Tibial nerve (tissue), 4 donors: ENCODE measurements at regions not wholly inside any gene's neighbourhood (a gene's known extent, or its start where the extent isn't known, plus 50 kb on each side); places are given as distances from the start of the nearest gene placed in this dataset.

ENCODE experiments used
- EP300 ChIP-seq, 2 donors: sonication (generic); formaldehyde crosslinking; IDR thresholded peaks; one replicate each; pipeline ENCODE4 v1.6.1; 2017; ENCODE audit warnings: antibody characterized with exemption in 2 of 2, mild to moderate bottlenecking in 1 of 2
- POLR2A ChIP-seq, 2 donors: fragments of 450-650 bp; IDR thresholded peaks; one replicate each; pipeline ENCODE4 v1.6.1; 2017; ENCODE audit warnings: antibody characterized with exemption in 2 of 2, mild to moderate bottlenecking in 2 of 2, moderate library complexity in 2 of 2
- TF ChIP-seq, protein P1 (sequence below), 5 experiments: fragments of 200-600 bp in 3 of 5; fragments of 450-650 bp in 2 of 5; sonication (generic) in 3 of 5; IDR thresholded peaks; one replicate each; pipeline ENCODE4 v1.5.1; 2016 to 2019; ENCODE audit warnings: antibody characterized with exemption in 5 of 5, mild to moderate bottlenecking in 3 of 5, moderate library complexity in 2 of 5

DNA sequence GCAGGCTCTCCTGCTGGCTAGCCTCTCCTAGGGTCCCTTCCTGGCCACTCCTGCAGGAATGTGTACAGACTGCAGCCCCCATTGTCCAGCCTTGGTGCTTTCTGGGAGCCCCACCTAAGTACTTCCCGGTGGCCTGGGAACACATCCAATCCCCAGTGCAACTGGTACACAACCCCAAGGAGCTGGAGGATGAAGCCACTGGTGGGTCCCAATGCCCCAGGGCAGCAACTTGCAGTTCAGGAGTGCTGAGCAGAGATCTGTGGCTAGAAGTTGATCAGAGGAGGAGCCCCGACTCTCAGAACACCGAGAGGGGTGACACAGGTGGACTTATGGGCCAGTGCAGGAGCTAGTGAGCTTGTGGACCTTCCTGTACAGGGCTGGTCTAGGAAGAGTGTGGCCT is 1093.7 kb upstream of the ACO1 start:
- TF ChIP-seq, protein P1, sequence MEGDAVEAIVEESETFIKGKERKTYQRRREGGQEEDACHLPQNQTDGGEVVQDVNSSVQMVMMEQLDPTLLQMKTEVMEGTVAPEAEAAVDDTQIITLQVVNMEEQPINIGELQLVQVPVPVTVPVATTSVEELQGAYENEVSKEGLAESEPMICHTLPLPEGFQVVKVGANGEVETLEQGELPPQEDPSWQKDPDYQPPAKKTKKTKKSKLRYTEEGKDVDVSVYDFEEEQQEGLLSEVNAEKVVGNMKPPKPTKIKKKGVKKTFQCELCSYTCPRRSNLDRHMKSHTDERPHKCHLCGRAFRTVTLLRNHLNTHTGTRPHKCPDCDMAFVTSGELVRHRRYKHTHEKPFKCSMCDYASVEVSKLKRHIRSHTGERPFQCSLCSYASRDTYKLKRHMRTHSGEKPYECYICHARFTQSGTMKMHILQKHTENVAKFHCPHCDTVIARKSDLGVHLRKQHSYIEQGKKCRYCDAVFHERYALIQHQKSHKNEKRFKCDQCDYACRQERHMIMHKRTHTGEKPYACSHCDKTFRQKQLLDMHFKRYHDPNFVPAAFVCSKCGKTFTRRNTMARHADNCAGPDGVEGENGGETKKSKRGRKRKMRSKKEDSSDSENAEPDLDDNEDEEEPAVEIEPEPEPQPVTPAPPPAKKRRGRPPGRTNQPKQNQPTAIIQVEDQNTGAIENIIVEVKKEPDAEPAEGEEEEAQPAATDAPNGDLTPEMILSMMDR (IDR thresholded peaks at IDR 0.05): no peak
- no peak for TF ChIP-seq POLR2A (IDR thresholded peaks at IDR 0.05)
- TF ChIP-seq EP300 (IDR thresholded peaks at IDR 0.05): no peak
